Pulmonary artery endothelial cell (primary cell): ENCODE measurements at regions not wholly inside any gene's neighbourhood (a gene's known extent, or its start where the extent isn't known, plus 50 kb on each side); places are given as distances from the start of the nearest gene placed in this dataset.
"Not testable (repeated sequence)": the region's sequence is repeated elsewhere in the genome, so short reads cannot be mapped to it uniquely, and the experiment has no call there.

ENCODE experiments used
- DNase-seq: peaks from one replicate; pipeline ENCODE4 v3.0.0-alpha.2; 2011; ENCODE audit warnings: low read depth, low spot score

- no peak for DNase-seq
Measured at GRCh38 chr3:87895983-87896382, 162.8 kb downstream of the CGGBP1 start.

DNA sequence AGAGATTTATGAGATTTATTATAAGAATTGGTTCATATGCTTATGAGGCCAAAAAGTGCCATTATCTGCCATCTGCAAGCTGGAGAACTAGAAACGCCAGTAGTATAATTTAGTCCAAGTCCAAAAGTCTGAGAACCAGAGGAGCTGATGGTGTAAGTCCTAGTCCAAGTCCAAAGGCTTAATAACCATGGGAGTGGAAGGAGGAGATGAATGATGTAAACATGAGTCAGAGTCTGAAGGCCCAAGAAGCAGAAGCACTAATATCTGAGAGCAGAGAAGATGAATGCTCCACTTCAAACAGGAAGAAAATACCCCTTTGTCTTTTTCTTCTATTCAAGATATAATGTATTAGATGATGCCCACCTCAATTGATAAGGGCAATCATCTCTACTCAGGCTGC is 185.7 kb downstream of the CGGBP1 start:
- no peak for DNase-seq

- no peak for DNase-seq
Measured at GRCh38 chr3:87867001-87867400, 191.8 kb downstream of the CGGBP1 start.

- no peak for DNase-seq
Measured at GRCh38 chr3:87856126-87856525, 202.7 kb downstream of the CGGBP1 start.

DNA sequence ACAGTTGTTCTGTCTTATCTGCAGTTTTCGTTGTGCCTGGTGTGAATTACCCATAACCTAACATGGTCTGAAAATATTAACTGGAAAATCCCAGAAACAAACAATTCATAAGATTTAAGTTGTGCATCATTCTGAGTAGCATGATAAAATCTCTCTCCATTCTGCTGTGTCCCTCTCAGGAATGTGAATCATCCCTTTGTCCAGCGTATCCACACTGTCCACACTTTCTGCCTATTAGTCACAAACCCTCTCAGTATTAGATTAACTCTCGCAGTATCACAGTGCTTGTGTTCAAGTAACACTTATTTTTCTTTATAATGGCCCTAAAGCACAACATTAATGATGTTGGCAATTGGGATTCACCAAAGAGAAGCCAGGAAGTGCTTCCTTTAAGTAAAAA is 203.2 kb downstream of the CGGBP1 start:
- DNase-seq = peak; percentile 1

DNA sequence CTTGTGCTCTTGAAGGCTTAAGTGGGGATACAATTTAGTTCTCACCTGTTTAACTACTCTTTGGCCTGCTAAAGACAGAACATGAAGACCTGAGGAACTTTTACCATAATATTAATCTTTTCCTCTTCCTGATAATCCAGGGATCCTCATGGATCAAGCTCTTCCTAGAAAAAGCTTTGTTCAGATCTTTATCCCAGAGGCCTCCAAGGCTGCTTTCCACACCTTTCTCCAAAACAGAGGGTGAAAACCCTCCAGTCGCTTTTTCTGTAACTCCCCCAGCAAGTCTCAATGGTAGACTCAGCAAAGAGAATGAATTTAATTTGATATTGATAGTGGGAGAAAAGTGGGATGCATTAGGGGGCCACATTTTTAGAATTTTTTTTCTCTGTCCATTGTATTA is 203.6 kb downstream of the CGGBP1 start:
- no peak for DNase-seq

GRCh38 chr3:87848003-87848402 is 210.8 kb downstream of the CGGBP1 start:
- DNase-seq = no peak

GRCh38 chr3:87837076-87837475 is 221.7 kb downstream of the CGGBP1 start:
- no peak for DNase-seq

DNA sequence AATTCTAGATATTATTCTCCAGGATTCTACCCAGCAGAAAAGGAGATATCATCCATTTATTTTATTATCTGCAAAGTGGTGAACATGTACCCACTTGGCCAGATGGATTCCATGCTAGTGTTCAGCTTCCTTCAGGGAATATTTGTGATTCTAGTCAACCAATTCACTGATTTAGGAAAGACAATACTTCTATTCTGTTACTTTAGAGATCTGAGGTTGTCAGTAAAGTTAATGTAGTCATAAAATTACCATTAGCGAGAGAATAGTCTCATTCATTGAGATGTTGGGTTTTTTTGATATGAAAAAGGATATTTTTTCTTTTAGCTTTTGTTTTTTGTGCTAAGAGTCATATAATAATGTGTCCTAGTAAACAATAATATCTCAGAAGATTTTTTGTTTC is 222.8 kb downstream of the CGGBP1 start:
- DNase-seq = no peak

DNA sequence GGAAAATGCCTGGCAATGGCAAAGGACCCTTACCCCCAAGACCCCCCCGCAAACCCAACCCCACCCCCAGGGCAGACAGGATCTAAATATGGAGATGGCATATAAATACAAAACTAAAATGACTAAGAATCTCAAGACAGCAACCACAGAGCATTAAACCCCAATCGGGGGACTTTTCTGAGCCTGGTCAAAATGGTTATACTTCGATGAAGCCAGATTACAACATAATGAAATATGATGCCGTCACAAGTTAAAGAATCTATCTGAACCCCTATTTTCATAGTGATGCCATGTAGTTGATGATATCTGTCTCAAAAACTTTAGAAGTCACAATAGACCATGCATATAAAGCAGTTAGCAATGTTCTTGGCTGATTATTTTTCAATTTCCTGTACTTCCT is 223.6 kb downstream of the CGGBP1 start:
- DNase-seq = no peak

DNA sequence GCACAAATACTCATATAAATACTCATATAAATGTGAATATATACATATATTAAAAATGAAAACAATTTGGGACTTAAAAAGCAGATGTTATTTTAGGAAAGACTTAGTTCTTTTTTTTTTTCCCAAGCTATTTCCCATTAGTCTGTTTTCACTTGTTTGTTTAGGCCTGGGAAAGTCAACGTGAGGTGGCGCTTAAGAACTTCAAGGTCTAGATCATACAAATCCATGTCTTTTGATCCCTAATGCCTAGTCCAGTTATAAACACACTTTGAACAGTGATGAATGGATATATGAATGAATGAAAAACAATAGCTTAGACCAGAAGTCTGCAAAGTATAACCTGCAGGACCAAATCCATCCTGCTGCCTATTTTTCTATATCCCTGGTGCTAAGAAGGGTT is 224.5 kb downstream of the CGGBP1 start:
- no peak for DNase-seq

GRCh38 chr3:87833039-87833377 is 225.8 kb downstream of the CGGBP1 start:
- no peak for DNase-seq

GRCh38 chr3:87828046-87828445 is 230.8 kb downstream of the CGGBP1 start:
- no peak for DNase-seq

- no peak for DNase-seq
Measured at GRCh38 chr3:87822563-87822962, 236.2 kb downstream of the CGGBP1 start.

DNA sequence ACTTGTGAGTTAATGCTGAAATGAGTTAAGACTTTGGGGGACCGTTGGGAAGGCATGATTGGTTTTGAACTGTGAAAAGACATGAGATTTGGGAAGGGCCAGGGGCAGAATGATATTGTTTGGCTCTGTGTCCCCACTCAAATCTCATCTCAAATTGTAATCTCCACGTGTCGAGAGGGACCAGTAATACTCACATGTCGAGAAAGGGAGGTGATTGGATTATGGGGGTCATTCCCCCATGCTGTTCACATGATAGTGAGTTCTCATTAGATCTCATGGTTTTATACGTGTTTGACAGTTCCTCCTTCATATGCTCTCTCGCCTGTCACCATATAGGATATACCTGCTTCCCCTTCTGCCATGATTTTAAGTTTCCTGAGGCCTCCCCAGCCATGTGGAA is 245.3 kb downstream of the CGGBP1 start:
- not testable (repeated sequence) for DNase-seq

GRCh38 chr3:87811953-87812352 is 246.9 kb downstream of the CGGBP1 start:
- DNase-seq = no peak

- no peak for DNase-seq
Measured at GRCh38 chr3:87810452-87811016, 248.3 kb downstream of the CGGBP1 start.

DNA sequence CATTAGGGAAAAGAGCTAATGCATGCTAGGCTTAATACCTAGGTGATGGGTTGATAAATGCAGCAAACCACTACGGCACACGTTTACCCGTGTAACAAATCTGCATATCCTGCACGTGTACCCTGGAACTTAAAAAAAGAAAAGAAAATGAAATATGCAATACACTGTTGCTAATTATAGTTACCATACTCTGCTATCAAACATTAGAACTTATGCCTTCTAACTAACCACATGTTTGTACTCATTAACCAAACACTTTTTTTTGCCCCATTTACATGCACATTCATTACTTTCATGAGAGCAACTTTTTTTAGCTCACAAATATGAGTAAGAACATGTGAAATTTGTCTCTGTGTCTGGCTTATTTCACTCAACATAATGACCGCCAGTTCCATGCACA is 253.1 kb downstream of the CGGBP1 start:
- DNase-seq = no peak

- DNase-seq = no peak
Measured at GRCh38 chr3:87801409-87801808, 257.4 kb downstream of the CGGBP1 start.

- DNase-seq = no peak
Measured at GRCh38 chr3:87800516-87800915, 258.3 kb downstream of the CGGBP1 start.

GRCh38 chr3:87798567-87798947 is 260.2 kb downstream of the CGGBP1 start:
- no peak for DNase-seq

GRCh38 chr3:87797872-87798566 is 260.8 kb downstream of the CGGBP1 start:
- DNase-seq = no peak

DNA sequence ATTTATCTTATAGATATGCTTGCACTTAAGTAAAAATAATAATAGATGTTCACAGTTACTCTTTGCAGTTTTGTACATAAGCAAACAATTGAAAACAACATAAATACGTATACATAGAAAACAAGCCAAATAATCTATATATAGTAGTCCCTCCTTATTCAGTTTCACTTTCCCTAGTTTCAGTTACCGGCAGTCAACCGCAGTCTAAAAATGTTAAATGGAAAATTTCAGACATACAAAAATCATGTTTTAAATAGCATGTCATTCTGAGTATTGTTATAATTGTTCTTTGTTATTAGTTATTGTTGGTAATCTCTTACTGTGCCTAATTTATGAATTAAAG is 262.0 kb downstream of the CGGBP1 start:
- no peak for DNase-seq
